ENCODE measurements at regions not wholly inside any gene's neighbourhood (a gene's known extent, or its start where the extent isn't known, plus 50 kb on each side); places are given as distances from the start of the nearest gene placed in this dataset.

DNA sequence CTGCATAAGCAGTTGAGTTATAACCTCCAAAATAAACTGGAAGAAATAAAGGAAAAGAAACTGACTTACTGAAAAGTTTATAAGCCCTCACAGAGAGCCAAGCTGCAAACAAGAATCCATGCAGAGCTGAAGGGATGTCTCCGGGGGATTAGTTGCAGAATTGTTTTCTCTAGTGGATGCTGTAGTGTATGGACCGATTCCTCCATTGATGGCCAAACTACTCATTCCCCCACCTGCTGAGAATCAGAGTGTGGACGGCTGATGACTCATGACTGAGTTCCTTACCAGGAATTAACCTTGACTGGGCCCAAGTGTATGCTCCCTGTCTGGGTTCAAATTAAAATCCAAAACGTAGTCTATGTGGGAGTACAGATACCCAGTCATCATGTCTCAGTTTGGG, 93.9 kb upstream of the CDH8 start:
- TF ChIP-seq CTCF (conservative IDR thresholded peaks at IDR 0.05) (no peak), ZFX (IDR thresholded peaks at IDR 0.05) (no peak)

Measured in C4-2B (cell line).